Osteocyte (in vitro differentiated cells): ENCODE measurements at regions not wholly inside any gene's neighbourhood (a gene's known extent, or its start where the extent isn't known, plus 50 kb on each side); places are given as distances from the start of the nearest gene placed in this dataset.

Experiments used
- DNase-seq: peaks from one replicate; pipeline ENCODE4 v3.0.0; 2021; ENCODE audit warnings: mixed read lengths; ENCODE audit not compliant: unreplicated experiment; ENCODE audit errors: extremely low spot score
- H3K27ac Mint-ChIP-seq: one replicate; pipeline ENCODE4 v1.8.0; 2021; ENCODE audit warnings: mild to moderate bottlenecking, mixed read lengths; ENCODE audit not compliant: unreplicated experiment
- H3K27me3 Mint-ChIP-seq: one replicate; pipeline ENCODE4 v1.8.0; 2021; ENCODE audit warnings: mixed read lengths; ENCODE audit not compliant: unreplicated experiment
- H3K36me3 Mint-ChIP-seq: one replicate; pipeline ENCODE4 v1.8.0; 2021; ENCODE audit warnings: mixed read lengths; ENCODE audit not compliant: unreplicated experiment
- H3K4me1 Mint-ChIP-seq: one replicate; pipeline ENCODE4 v1.8.0; 2021; ENCODE audit warnings: mixed read lengths; ENCODE audit not compliant: unreplicated experiment
- H3K4me3 Mint-ChIP-seq: one replicate; pipeline ENCODE4 v1.8.0; 2021; ENCODE audit warnings: mild to moderate bottlenecking, moderate library complexity, mixed read lengths; ENCODE audit not compliant: unreplicated experiment
- H3K9me3 Mint-ChIP-seq: one replicate; pipeline ENCODE4 v1.8.0; 2021; ENCODE audit warnings: mixed read lengths; ENCODE audit not compliant: unreplicated experiment
- CTCF ChIP-seq: fragments of 200-600 bp; sonication (generic); IDR thresholded peaks from 2 replicates; pipeline ENCODE4 v1.5.0; 2021; ENCODE audit warnings: antibody characterized with exemption, mild to moderate bottlenecking, moderate library complexity

- Mint-ChIP-seq H3K36me3 (no peaks in the 10 kb centered on the region), H3K27me3 (no peaks in the 10 kb centered on the region)
Measured at GRCh38 chr10:130464426-130464825, 328.2 kb downstream of the GLRX3 start.

GRCh38 chr10:130466271-130466997 lies 330.2 kb downstream of the GLRX3 start:
- no peak for TF ChIP-seq CTCF
- Mint-ChIP-seq H3K36me3 (no peaks in the 10 kb centered on the region), H3K27me3 (no peaks in the 10 kb centered on the region), H3K4me1 (no peaks in the 10 kb centered on the region), H3K9me3 (peaks cover 61% of the 10 kb centered on the region), H3K27ac (no peak overlapping the region), H3K4me3 (no peak overlapping the region)
- peak; percentile 57 for DNase-seq

More at GRCh38 chr10:130464426-130464825, 328.2 kb downstream of the GLRX3 start:
- peak; percentile 36 for DNase-seq
- peaks cover 52% of the 10 kb centered on the region for H3K9me3 Mint-ChIP-seq
- TF ChIP-seq CTCF, result no peak
- no peak overlapping the region for H3K27ac Mint-ChIP-seq
- H3K4me3 Mint-ChIP-seq, result no peak overlapping the region
- H3K4me1 Mint-ChIP-seq, result no peaks in the 10 kb centered on the region

- H3K9me3 Mint-ChIP-seq, result peaks cover 51% of the 10 kb centered on the region
- H3K27me3 Mint-ChIP-seq, result no peaks in the 10 kb centered on the region
- no peak for TF ChIP-seq CTCF
Measured at GRCh38 chr10:130470286-130470685, 334.1 kb downstream of the GLRX3 start.

GRCh38 chr10:130470973-130471372 lies 334.8 kb downstream of the GLRX3 start:
- Mint-ChIP-seq H3K36me3 (no peaks in the 10 kb centered on the region), H3K4me3 (no peak overlapping the region), H3K4me1 (no peaks in the 10 kb centered on the region), H3K9me3 (peaks cover 51% of the 10 kb centered on the region), H3K27ac (no peak overlapping the region), H3K27me3 (no peaks in the 10 kb centered on the region)
- no peak for TF ChIP-seq CTCF
- DNase-seq, result peak; percentile 38

More at GRCh38 chr10:130470286-130470685, 334.1 kb downstream of the GLRX3 start:
- DNase-seq, result peak; percentile 60
- no peak overlapping the region for H3K4me3 Mint-ChIP-seq
- no peaks in the 10 kb centered on the region for H3K4me1 Mint-ChIP-seq
- no peak overlapping the region for H3K27ac Mint-ChIP-seq
- no peaks in the 10 kb centered on the region for H3K36me3 Mint-ChIP-seq

- no peak for TF ChIP-seq CTCF
- H3K36me3 Mint-ChIP-seq, result no peaks in the 10 kb centered on the region
- no peaks in the 10 kb centered on the region for H3K27me3 Mint-ChIP-seq
- no peaks in the 10 kb centered on the region for H3K4me1 Mint-ChIP-seq
- no peak overlapping the region for H3K27ac Mint-ChIP-seq
- DNase-seq, result no peak
- peaks cover 51% of the 10 kb centered on the region for H3K9me3 Mint-ChIP-seq
- no peak overlapping the region for H3K4me3 Mint-ChIP-seq
Measured at GRCh38 chr10:130471486-130471885, 335.3 kb downstream of the GLRX3 start.
